DMS53 (cell line): ENCODE measurements at regions not wholly inside any gene's neighbourhood (a gene's known extent, or its start where the extent isn't known, plus 50 kb on each side); places are given as distances from the start of the nearest gene placed in this dataset.

Source experiments
- DNase-seq: peaks from one replicate; lab custom pipeline; 2025; lab: John Stamatoyannopoulos, UW

DNA sequence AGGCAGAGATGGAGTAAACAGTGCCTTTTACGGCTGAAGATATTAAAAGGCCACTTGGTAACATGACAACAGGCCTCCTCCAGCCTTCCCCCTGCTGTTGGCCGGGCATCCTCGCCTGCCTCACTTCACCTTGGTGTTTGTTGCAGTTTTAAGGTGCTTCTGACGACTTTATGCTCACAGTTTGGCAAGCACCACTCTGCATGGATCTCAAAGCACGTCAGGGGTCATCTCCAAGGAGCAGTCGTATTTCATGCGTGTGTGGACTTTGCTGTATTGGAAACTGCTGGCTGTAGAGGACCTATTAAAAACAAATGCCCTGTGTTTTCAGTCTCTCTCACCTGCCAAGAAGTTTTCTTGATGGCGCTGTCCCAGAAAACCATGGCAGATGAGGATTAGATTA lies 483.1 kb downstream of the RPS24 start:
- no peak for DNase-seq

DNA sequence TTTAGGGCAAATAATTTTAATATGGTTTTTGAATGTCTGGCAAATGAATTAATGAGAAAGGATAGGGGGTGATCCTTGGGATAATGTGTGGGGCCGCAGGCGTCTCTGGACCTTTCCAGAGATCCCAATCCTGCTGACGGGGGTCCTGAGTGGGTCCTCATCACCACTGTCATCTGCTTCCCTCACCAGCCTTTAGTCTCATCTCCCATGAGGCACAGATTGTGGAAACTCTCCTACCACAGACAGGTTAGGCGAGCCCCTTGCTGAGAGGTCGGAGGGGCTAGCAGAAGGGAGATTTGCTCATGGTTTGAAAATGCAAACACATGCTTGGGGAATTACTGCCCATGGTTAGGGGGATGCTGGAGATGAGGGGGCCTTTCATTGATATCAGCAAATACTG lies 484.6 kb downstream of the RPS24 start:
- no peak for DNase-seq

DNA sequence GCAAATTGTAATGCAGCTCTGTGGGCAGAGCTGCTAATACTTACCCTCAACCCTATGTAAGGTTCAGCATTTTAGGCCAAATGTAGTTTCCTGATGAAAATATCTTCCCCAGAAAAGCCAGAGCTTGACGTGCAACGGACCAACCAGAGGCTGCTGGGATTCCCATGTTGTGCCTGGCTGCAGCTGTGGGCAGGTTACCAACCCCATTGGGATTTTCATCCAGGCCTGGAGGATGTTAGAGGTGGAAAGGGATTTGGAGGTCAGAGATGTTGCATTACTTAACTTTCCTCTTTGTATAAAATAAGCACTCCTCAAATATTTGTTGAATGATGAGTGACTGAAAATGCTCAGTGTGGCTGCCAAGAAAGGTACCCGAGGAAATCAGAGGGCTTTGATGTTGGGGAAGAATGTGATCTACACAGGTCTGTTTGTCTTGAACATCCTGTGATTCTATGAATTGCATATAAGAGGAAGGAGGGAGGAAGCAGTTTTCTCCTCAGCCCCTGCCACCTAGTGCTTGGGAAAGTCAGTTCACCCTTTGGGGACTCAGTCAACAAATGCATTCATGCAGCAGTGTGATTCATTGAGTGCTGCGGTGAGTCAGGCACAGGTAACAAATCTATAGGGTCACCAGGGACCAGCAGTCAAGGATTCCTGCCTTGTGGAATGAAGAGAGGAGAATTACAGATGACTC lies 487.2 kb downstream of the RPS24 start:
- DNase-seq, result peak; percentile 94

DNA sequence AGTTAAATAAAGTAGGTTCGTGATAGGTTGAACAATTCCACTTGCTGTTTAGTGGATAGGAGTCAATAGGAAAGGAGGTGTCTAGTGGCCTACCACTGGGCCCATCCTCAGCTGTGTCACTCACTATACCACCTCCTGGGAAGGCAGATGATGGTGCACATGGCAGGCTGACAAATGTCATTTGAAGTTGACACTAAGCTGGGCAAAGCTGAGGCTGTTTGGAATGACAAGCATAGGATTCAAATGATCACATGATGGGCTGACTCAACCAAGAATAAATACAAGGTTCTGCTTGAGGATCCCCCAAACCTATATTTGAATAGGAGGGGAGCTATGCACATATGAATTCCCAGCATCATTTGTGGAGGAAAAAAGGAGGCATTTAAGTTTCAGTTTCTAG lies 489.8 kb downstream of the RPS24 start:
- DNase-seq, result peak; percentile 73

DNA sequence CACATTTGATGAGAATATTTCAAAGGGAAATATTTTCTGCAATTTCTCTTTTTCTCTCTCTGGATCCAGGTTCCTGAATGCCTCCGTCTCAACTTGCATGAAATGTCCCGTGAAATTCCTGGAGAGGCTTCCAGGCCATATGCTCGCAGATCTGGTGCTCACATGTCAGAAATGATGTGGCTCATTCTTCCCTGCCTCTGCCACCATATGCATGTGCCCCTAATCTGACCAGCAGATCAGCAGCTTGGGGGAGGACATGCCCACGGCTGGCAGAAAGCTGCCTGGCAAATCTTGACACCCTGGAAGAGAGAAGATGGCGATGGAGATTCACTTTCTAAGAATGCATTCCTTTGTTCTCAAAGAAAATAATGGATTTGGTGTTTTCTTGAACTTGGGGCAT lies 490.7 kb downstream of the RPS24 start:
- DNase-seq, result no peak

DNA sequence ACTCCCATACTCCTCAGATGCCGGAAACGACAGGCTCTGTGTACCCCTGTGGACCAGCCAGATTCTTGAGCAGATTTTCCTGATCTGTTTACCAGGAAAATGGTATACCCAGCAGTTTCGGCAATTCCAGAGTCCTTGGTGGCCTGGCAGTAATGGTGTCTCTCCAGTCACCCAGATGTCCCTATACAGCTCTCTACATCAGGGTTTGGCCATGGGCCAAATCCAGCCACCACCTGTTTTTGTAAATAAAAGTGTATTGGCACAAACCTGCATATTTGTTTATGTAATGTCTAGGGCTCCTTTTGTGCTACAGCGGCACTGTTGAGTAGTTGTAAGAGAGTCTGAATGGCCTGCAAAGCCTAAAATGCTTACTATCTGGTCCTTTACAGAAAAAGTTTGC lies 491.3 kb downstream of the RPS24 start:
- DNase-seq, result peak; percentile 89

DNA sequence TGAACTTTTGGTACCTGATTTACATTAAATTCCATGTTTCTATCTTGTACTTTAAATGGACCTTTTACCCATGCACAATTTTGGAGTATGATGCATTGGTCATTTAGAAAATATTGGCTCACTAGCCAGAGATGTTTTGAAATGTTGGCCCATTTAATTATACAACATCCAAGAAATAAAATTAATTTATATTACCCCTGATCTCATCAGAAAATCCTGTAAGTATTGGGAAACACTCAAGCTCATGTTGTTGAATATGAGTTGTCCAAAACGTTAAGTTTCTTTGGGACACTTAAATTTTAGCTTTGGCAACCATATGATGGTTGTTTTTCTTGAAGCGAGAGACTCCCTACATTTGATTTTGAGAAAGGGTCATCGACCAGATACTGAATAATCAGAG lies 492.7 kb downstream of the RPS24 start:
- DNase-seq, result no peak

DNA sequence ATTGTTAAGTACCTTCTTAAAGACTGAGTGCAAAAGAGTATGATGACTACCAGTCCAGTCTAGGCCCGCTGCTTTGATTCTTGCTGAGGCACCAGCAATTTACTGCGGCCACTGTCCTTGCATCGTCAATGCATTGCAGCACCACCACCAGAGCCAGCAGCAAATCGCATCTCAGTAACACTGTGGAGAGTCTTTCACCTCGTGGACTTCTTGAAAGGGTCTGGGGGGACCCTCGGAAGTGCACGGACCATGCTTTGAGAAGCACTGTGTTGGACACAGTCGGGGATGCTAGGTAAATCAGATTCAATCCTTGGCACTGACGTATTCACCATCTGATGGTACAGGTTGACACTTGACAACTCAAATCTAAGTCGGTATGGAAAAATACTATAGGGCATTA lies 493.6 kb downstream of the RPS24 start:
- DNase-seq, result no peak

DNA sequence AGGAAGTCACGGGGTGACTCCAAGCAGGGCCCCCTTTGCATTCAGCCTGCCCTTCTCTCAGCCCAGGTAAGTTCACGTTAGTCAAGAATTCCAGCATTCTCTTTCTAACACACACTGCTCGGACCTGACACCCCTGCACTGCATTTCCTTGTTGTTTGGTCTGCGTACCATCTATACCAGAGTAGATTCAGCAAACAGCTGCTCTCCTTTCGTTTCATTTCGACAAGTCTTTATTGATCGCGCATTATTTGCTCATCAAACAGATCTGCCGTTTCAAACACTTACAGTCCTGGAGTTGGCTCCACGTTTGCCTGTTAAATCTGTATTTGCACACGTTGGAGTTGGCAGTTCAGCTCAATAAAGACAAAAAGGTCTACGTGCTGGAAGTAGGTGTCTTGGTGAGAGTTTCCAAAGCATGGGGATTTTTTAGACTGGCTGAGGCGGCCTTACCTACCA lies 495.1 kb downstream of the RPS24 start:
- DNase-seq, result peak; percentile 95

DNA sequence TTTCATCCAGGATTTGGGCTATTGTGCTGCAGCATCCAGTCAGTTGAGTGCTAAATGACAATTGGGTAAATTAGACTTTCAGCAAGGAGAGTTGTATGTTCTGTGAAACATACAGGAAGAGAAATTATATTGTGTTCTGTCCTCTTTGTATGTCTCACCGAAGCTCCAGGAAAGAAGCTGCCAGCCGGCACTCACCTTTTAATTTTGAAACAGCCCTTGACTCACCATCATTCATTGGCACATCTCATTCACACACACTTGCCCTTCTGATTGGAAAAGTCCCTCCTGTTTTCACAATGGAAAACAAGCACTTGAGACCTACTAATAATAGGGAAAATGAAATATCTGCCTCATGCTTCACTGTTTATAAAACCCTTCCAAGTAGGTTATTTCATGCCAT lies 495.6 kb downstream of the RPS24 start:
- DNase-seq, result peak; percentile 84

DNA sequence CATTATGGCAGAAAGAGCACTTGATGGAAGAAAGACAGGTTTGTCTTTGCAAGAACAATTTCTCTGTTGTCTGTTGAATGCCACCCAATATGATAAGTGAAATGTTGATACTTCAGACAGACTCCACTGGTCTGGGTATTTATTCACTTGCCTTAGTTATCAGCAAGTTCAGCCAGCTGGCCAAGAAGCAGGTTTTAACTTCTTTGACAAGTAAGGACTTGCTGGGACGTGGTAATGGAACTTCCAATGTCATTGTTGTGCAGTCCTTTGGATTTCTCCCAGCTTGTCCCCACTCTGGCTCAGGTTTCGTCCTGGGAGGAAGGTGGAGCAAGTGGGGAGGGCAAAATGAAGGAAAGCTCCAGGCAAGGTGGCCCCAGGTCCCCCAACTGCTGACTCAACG lies 497.4 kb downstream of the RPS24 start:
- no peak for DNase-seq

DNA sequence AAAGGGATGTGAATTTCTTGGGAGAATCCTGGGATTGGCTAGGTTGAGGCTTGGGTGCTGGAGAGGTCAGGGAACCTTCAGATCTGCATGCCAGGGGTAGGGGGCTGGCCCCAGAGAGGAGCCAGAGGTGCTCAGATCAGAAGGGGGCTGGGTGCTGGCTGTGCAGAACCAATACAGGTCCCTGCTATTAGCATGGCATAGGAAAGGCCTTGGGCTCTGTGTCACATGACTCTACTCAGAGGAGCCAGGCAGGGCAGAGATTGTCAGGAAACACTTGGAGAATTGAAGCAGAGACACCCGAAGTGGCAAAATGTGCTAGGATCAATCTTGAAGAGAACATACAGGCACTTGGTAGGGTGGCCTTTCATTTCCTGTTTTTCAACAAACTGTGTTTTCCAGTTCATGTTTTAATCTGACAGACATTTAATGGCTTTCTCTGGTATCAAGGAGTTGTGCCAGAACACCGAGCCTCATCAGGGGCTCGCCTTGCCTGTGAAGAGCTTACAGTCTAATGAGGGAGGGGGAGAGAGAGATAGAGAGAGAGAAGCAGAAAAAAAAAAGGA lies 498.9 kb downstream of the RPS24 start:
- no peak for DNase-seq

DNA sequence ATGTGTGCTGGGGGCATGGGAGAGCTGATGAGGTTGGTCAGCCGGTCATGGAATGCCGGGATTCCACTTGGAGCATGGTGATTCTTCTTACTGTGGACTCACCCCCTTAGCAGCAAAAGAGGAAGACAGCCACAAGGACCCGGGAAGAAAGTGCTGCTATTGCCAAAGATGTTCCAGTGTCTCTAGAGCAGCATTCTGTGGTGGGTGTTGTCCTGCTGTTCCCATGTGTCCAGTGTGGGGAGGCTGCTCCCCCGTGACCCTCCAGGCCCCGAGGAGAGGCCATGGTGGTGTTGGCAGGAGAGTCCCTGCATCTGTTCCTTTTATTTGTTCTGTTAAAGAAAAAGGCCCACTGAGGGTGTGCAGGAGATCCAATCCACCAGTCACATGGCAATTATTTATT lies 499.4 kb downstream of the RPS24 start:
- no peak for DNase-seq

DNA sequence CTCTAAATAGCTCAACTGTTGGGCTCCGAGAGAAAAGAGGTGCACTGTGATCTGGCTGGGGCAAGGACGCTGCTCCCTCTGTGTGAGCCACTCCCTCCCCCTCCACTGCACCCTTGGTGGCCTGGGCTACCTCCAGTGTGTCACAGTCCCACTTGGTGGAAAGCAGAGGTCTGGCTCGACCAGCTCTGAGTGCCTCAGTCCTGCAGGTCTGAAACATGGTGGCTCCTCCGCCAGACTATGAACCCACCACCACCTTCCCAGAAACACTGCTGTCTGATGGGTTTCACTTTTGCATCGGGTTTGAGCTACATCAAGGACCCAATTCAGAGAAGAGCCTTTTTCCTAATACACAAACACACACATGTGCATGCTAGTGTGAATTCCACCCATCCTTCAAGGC lies 500.1 kb downstream of the RPS24 start:
- DNase-seq, result no peak

DNA sequence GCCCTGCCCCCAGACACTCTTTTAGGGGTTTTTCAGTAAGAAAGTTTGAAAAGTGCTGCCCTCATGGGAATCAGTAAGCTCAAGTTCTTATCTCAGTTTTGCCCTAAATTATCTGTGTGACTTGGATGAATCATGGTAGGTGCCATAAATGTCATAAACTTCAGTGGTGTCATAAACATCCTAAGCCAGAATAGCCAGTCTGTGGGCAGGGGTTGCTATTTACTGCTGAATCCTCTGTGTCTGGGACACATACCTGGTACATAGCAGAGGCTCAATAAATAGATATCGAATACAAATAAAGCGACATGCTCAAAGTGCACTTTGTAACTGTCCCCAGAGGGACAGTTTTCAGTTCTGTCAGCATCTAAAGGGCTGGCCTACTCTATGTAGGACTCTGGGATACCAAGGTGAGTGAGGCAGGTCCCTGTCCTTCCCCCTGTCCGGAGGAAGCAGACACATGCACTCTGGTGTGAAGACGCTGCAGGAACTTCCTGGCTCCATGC lies 502.1 kb downstream of the RPS24 start:
- DNase-seq, result no peak

DNA sequence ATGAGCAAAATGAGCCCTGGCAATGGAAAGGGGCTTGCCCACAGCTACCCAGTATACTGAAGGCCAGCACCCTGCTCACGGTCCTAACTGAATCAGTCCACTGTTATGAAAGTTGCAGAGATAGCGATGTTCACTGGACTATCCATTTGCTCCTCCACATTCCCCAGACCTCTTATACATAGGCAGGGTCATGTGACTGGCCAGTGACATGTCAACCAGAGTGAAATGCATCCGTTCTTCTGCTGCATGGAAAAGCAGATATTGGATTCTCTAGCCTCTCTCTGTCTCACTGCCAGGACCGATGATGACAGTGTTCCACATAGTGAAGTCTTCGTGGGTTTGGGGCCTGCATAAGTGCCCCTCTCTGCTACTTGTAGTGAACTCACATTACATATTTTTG lies 503.4 kb downstream of the RPS24 start:
- no peak for DNase-seq

DNA sequence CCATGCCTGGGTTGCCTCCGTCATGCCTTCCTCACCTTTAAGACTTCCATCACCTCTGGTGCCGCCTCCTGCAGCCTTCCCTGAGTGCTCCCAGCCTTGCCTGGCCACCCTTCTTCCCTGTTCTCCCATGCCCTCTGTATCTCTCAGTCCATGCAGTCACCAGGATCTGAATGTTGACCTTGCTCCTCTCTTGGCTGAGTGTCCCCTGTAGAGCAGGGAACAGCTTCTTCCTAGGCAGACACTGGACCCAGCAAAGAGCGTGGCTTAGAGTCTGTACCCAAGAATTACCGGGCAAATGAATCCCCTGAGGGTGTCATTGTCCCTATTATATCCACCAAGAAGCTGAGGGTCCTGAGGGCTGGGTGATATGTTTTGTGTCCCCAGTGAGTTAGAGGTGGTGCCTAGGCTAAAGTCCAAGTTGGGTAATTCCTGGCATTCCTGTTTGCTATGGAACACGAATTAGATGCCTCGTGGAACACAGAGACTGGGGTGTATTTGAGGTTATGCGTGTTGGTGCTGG lies 505.6 kb downstream of the RPS24 start:
- DNase-seq, result peak; percentile 16

DNA sequence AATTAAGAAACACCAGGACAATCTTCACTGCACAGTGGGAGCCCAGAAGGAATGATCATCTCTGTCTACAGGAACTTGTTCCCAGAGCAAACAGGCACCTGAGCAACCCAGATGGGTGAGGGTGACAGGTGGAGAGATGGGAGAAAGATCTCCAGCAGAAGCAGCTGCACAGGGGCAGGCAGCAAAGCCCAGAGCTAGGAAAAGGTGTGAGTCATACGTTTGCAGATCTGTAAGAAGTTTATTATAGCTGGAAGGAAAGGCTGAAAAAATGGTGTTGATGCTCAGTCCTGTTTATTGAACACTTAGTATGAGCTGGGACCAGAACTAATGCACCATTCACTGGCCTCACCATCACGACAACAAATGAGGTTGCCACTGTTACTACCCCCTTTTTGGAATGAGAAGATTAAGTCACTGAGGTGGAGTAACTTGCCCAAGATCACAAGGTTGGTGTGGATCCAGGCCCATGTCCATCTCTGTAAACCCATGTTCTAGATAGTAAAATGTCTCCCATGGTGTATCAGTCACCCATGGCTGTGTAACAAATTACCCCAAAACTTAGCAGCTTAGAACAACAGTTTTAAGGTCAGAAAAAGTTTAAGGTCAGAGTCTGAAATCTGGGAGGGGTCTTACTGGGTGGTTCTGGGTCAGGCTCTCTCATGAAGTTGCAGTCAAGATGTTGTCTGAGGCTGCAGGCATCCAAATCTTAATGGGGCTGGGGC lies 506.9 kb downstream of the RPS24 start:
- peak; percentile 87 for DNase-seq

DNA sequence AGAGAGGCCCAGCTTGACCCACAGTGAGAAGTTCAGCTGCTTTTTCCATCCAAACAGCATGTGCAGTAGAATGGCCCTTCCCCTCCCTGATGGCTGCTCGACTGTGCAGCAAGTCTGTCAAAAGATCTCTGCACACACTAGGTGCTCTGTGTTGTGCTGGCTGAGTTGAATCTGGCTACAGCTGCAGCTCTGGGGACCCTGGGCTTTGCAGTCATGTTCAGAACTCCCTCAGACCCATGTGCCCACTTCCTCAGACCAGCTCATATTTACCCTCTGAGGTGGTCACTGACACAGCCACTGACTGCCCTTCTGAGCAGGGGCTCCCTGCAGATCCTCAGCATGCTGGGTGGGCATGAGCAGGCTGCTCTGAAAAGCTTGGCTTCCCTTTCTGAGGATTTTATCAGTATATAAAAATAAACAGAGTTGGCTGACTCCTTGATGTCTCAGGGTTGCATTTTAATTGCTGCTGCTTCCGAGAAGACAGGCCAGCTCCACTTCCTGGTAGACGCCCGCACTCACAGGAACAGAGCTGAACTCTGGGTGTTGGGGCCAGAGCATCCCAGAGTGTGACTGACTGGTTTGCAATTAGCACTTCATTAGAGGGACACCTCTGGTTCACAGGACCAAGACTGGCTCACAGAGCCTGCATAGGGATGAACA lies 507.9 kb downstream of the RPS24 start:
- no peak for DNase-seq

DNA sequence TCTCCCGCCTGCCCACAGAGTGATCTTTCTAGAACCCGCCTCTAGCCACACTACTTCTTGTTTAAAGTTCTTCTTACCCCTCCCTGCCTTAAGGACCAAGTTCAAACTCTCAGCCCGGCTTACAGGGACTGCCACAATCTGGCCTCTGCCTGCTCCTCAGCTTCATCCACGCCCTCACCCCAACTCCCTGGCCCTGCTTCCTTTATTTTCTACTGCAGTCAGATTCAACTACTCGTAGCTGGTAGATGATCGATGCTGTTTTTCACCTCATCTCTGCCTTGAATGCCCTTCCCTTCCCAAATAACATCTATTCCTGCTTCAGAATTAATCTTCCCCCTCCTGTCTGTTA lies 508.5 kb downstream of the RPS24 start:
- no peak for DNase-seq

DNA sequence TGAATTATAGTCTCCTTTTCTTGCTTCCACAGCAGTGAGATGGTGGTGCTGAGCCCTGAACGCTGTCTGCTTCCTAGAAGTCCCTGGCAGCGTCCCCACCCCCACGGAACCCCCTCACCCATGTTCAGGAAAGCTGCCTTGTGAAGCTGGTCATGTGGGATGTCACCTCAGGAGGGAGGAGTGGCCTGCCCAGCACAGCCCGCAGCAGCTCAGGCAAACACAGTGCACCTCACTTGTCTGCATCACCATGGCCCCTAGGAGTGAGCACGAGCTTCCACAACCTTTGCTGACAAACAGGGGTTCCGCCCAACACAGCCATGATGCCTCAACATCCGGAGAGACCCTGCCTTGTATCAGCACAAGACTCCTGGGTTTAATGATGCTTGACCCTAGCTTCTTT lies 508.9 kb downstream of the RPS24 start:
- no peak for DNase-seq

DNA sequence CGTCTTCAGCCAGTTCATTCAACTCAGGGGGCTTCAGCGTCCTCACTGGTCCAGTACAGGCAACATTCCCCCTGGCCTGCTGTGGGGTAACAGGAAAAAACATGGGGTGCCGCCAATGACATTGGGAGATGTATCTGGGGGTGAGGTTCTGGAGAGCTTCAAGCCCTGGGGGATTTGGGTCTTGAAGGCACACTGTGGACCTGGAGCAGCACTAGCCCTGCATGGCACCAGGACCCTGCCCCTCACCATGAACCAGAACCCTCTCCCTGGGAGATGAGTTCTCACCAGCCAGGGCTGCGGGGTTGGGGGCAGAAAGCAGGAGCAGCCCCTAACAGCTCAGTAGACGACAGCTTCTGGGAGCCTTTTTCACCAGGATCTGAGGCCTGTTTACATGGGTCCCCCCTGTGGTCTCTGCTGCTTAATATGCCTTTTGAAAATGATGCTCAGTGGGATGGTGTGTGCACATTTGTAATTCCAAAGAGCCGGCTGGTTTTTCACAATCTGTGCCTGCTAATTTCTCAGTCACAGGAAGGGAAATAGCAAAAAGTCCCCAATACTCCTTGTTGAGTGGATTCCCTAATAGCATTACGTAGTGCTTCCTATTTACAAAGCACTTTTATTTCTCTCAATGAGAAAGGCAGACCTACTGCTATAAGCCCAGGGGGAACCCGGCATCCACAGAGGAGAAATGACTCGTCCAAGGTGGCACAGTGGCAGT lies 509.5 kb downstream of the RPS24 start:
- DNase-seq, result no peak
